ENCODE measurements at regions not wholly inside any gene's neighbourhood (a gene's known extent, or its start where the extent isn't known, plus 50 kb on each side); places are given as distances from the start of the nearest gene placed in this dataset.

GRCh38 chr5:88419931-88420330 is 151.3 kb upstream of the TMEM161B start:
- TF ChIP-seq SP1 (IDR thresholded peaks at IDR 0.05; ENCODE audit: low read depth, low read length) (no peak), POLR2AphosphoS5 (IDR thresholded peaks at IDR 0.05; ENCODE audit: low read depth, low read length) (no peak), SAP30 (IDR thresholded peaks at IDR 0.05; ENCODE audit: insufficient read depth, insufficient replicate concordance, low read length) (no peak), HDAC2 (IDR thresholded peaks at IDR 0.05; ENCODE audit: borderline replicate concordance in 1 of 2, low read depth in 2 of 2, low read length in 2 of 2) (no peak)
- TF ChIP-seq, protein P1, sequence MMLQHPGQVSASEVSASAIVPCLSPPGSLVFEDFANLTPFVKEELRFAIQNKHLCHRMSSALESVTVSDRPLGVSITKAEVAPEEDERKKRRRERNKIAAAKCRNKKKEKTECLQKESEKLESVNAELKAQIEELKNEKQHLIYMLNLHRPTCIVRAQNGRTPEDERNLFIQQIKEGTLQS (IDR thresholded peaks at IDR 0.05; ENCODE audit: insufficient read depth, low read depth, low read length): no peak
- TF ChIP-seq, protein P2, sequence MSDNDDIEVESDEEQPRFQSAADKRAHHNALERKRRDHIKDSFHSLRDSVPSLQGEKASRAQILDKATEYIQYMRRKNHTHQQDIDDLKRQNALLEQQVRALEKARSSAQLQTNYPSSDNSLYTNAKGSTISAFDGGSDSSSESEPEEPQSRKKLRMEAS (IDR thresholded peaks at IDR 0.05): no peak
- POLR2A ChIA-PET (ENCODE audit: partially characterized antibody): interaction anchor here (0.8 kb wide), 1 partner anchor 10 kb away, joined by 3 read pairs; no protein-coding TSS in a partner anchor
- H2BK120ac ChIP-seq (replicated peaks; ENCODE audit: low read depth, low read length): no peak overlapping the region
- no peak overlapping the region for H2AFZ ChIP-seq (ENCODE audit: low read length)
- no peak overlapping the region for H4K91ac ChIP-seq (replicated peaks; ENCODE audit: insufficient read length, low read length)
- H3K9me3 ChIP-seq (ENCODE audit: insufficient read depth in 2 of 2, low read depth in 1 of 2, low read length in 1 of 2): no peaks in the 10 kb centered on the region
- no peak overlapping the region for H2AK5ac ChIP-seq (ENCODE audit: low read depth, low read length)
- no peak overlapping the region for H2BK15ac ChIP-seq (ENCODE audit: low read length)
- no peak overlapping the region for H4K5ac ChIP-seq (ENCODE audit: insufficient read length, low read depth, low read length)
- H4K8ac ChIP-seq (ENCODE audit: extremely low read depth, insufficient read depth, low read length): no peak overlapping the region
- H2BK5ac ChIP-seq (ENCODE audit: low read depth, low read length): no peak overlapping the region
- 96% methylated on average over 3 of the region's 3 CpGs; no CpG with 5 or more reads in 1 of the 2 experiments for WGBS, 2 experiments (ENCODE audit: extremely low coverage in 1 of 2, insufficient coverage in 1 of 2, insufficient read length in 1 of 2, insufficient replicate concordance in 2 of 2, low coverage in 1 of 2, low lambda C conversion rate in 2 of 2, missing lambda C conversion rate in 1 of 2)
- H3K4me2 ChIP-seq (ENCODE audit: insufficient read depth in 1 of 2, low read depth in 2 of 2, low read length in 2 of 2): no peak overlapping the region
- no peak for DNase-seq (ENCODE audit: low read depth in 1 of 2, low spot score in 2 of 2)
- no peak overlapping the region for H3K4me3 ChIP-seq (ENCODE audit: extremely low read depth in 1 of 4, insufficient read depth in 2 of 4, low read depth in 3 of 4, low read length in 4 of 4)
- H3K14ac ChIP-seq (ENCODE audit: insufficient read length): no peak overlapping the region
- H3K9ac ChIP-seq (replicated peaks in 1 of 4; ENCODE audit: extremely low read depth in 1 of 4, low read depth in 3 of 4, low read length in 3 of 4): no peak overlapping the region
- no peaks in the 10 kb centered on the region for H3K27me3 ChIP-seq (replicated peaks in 1 of 4; ENCODE audit: control insufficient read depth in 3 of 4, extremely low read depth in 1 of 4, insufficient read depth in 3 of 4, low read length in 3 of 4)
- H3K79me1 ChIP-seq (ENCODE audit: low read depth, low read length): no peaks in the 10 kb centered on the region
- H2BK12ac ChIP-seq (ENCODE audit: low read depth, low read length): no peak overlapping the region
- no peak overlapping the region for H3K56ac ChIP-seq (replicated peaks; ENCODE audit: insufficient read length, low read depth, low read length)
- H2BK20ac ChIP-seq (ENCODE audit: low read length): no peak overlapping the region
- H3K79me2 ChIP-seq (ENCODE audit: control insufficient read depth in 1 of 2, insufficient read depth in 2 of 2, low read length in 2 of 2): no peaks in the 10 kb centered on the region
- H3K23me2 ChIP-seq (ENCODE audit: low read depth, low read length): no peaks in the 10 kb centered on the region
- H3K18ac ChIP-seq (ENCODE audit: extremely low read depth, low read length): no peak overlapping the region
- H3K27ac ChIP-seq (ENCODE audit: low read depth, low read length): no peak overlapping the region
- H3K4ac ChIP-seq (replicated peaks; ENCODE audit: insufficient read length, low read depth, low read length): no peak overlapping the region
- H3K4me1 ChIP-seq (replicated peaks in 1 of 4; ENCODE audit: control insufficient read depth in 3 of 4, insufficient read depth in 4 of 4, low read length in 3 of 4): no peaks in the 10 kb centered on the region
- CTCF ChIA-PET (ENCODE audit: partially characterized antibody): no interaction called here
- no peak overlapping the region for H3K23ac ChIP-seq (ENCODE audit: insufficient read length)
- no peak for FAIRE-seq
- H4K20me1 ChIP-seq (replicated peaks in 1 of 2; ENCODE audit: control insufficient read depth in 1 of 2, insufficient read depth in 2 of 2, low read length in 2 of 2): no peaks in the 10 kb centered on the region
- no peaks in the 10 kb centered on the region for H3K36me3 ChIP-seq (ENCODE audit: control insufficient read depth in 2 of 4, insufficient read depth in 4 of 4, low read length in 3 of 4)
